GM21723 (cell line): ENCODE measurements at regions not wholly inside any gene's neighbourhood (a gene's known extent, or its start where the extent isn't known, plus 50 kb on each side); places are given as distances from the start of the nearest gene placed in this dataset.

Source experiments
- ATAC-seq: cut with Tn5 transposase; IDR thresholded peaks from one replicate; pipeline ENCODE4 v1.9.1; 2021; ENCODE audit warnings: mild to moderate bottlenecking, moderate library complexity; ENCODE audit not compliant: unreplicated experiment

- no peak for ATAC-seq
Measured at GRCh38 chr6:133170602-133171001, 70.6 kb upstream of the EYA4 start.

GRCh38 chr6:133171989-133172604 lies 69.1 kb upstream of the EYA4 start:
- ATAC-seq: no peak

GRCh38 chr6:133173276-133173675 lies 67.9 kb upstream of the EYA4 start:
- no peak for ATAC-seq

- ATAC-seq: no peak
Measured at GRCh38 chr6:133179481-133179880, 61.7 kb upstream of the EYA4 start.

- no peak for ATAC-seq
Measured at GRCh38 chr6:133183691-133184090, 57.5 kb upstream of the EYA4 start.

GRCh38 chr6:133184798-133185372 lies 56.3 kb upstream of the EYA4 start:
- ATAC-seq: no peak

GRCh38 chr6:133185731-133186130 lies 55.4 kb upstream of the EYA4 start:
- no peak for ATAC-seq

- no peak for ATAC-seq
Measured at GRCh38 chr6:133187114-133187513, 54.0 kb upstream of the EYA4 start.

GRCh38 chr6:133187657-133188453 lies 53.3 kb upstream of the EYA4 start:
- no peak for ATAC-seq

GRCh38 chr6:133190912-133191311 lies 50.2 kb upstream of the EYA4 start:
- no peak for ATAC-seq

- ATAC-seq: no peak
Measured at GRCh38 chr6:133191323-133191722, 49.8 kb upstream of the EYA4 start.
